Activated naive CD4-positive, alpha-beta T cell treated with anti-CD3 and anti-CD28 coated beads, Interleukin-2, amount 10 ng/mL, durations not matched to agents 7 days and 5 days (primary cell): ENCODE measurements at regions not wholly inside any gene's neighbourhood (a gene's known extent, or its start where the extent isn't known, plus 50 kb on each side); places are given as distances from the start of the nearest gene placed in this dataset.

Source experiments
- CTCF ChIA-PET: fragments of 350-600 bp; sonication (Branson Sonifier 250); formaldehyde crosslinking; loops from one replicate; lab custom pipeline; 2021; ENCODE audit warnings: antibody characterized with exemption; lab: Charles Lee
- DNase-seq: peaks from one replicate; pipeline ENCODE4 v3.0.0-alpha.2; 2020
- H3K27ac Mint-ChIP-seq: one replicate; pipeline ENCODE4 v1.8.0; 2021; ENCODE audit warnings: mild to moderate bottlenecking, moderate library complexity, mixed read lengths
- H3K27me3 Mint-ChIP-seq: one replicate; pipeline ENCODE4 v1.8.0; 2021; ENCODE audit warnings: mild to moderate bottlenecking, mixed read lengths
- H3K36me3 Mint-ChIP-seq: one replicate; pipeline ENCODE4 v1.8.0; 2021; ENCODE audit warnings: mixed read lengths
- H3K4me1 Mint-ChIP-seq: one replicate; pipeline ENCODE4 v1.8.0; 2021; ENCODE audit warnings: mixed read lengths
- H3K4me3 Mint-ChIP-seq: one replicate; pipeline ENCODE4 v1.8.0; 2021; ENCODE audit warnings: mild to moderate bottlenecking, moderate library complexity, mixed read lengths
- H3K9me3 Mint-ChIP-seq: one replicate; pipeline ENCODE4 v1.8.0; 2021; ENCODE audit warnings: mixed read lengths

GRCh38 chr12:72082986-72083820, 144.6 kb downstream of the TPH2 start:
- Mint-ChIP-seq H3K27ac (no peak overlapping the region), H3K27me3 (no peaks in the 10 kb centered on the region), H3K9me3 (no peaks in the 10 kb centered on the region), H3K4me3 (no peak overlapping the region), H3K36me3 (no peaks in the 10 kb centered on the region), H3K4me1 (no peaks in the 10 kb centered on the region)
- no peak for DNase-seq
- CTCF ChIA-PET: no interaction called here

DNA sequence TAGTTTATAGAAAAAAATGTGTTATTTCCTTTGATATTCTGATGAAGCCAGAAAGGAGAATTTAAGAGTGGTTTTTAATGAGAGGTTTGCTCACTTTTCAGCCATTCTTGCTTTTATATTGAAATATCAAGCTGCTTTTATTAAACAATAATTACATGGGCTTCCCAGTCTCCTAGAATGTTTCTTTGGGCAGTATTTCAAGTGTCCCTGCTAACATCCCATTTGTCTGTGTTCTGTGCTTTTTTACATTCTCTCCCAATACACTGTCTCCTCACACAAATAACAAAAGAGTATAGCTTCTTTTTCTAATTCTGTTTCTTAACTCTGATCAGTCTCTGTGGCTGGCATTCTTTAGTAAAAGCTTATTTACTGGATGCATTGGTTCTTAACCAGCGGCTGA, 145.4 kb downstream of the TPH2 start:
- CTCF ChIA-PET: no interaction called here
- Mint-ChIP-seq H3K27ac (no peak overlapping the region), H3K9me3 (no peaks in the 10 kb centered on the region), H3K27me3 (no peaks in the 10 kb centered on the region), H3K4me3 (no peak overlapping the region), H3K4me1 (no peaks in the 10 kb centered on the region), H3K36me3 (no peaks in the 10 kb centered on the region)
- DNase-seq: no peak

DNA sequence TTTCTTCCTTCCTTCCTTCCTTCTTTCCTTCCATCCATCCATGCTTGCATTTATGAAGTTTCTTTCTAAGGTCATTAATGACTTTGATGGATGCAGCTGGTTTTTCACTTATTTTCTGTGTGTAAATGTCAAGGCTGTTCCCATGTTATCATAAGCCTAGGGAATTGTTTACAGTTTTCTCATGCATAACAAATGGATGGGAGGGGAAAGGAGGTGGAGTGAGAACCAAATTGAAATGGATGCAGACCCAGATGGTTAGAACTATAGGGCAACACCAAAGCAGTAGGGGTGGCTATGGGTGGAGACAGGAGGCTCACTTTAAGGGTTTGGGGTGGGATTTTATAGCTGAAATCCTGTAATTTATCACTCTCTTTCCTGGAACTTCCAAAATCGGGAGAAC, 146.2 kb downstream of the TPH2 start:
- Mint-ChIP-seq H3K4me3 (no peak overlapping the region), H3K27me3 (no peaks in the 10 kb centered on the region), H3K4me1 (no peaks in the 10 kb centered on the region), H3K9me3 (no peaks in the 10 kb centered on the region), H3K36me3 (no peaks in the 10 kb centered on the region), H3K27ac (no peak overlapping the region)
- no peak for DNase-seq
- CTCF ChIA-PET: no interaction called here

GRCh38 chr12:72089678-72090077, 151.0 kb downstream of the TPH2 start:
- Mint-ChIP-seq H3K36me3 (no peaks in the 10 kb centered on the region), H3K4me1 (no peaks in the 10 kb centered on the region), H3K27ac (no peak overlapping the region), H3K9me3 (peaks cover 6% of the 10 kb centered on the region), H3K27me3 (no peaks in the 10 kb centered on the region), H3K4me3 (no peak overlapping the region)
- DNase-seq: no peak
- CTCF ChIA-PET: no interaction called here

- CTCF ChIA-PET: no interaction called here
- Mint-ChIP-seq H3K9me3 (peaks cover 6% of the 10 kb centered on the region), H3K4me3 (no peak overlapping the region), H3K36me3 (no peaks in the 10 kb centered on the region), H3K27ac (no peak overlapping the region), H3K4me1 (no peaks in the 10 kb centered on the region), H3K27me3 (no peaks in the 10 kb centered on the region)
- DNase-seq: no peak
Measured at GRCh38 chr12:72093424-72093823, 154.8 kb downstream of the TPH2 start.

DNA sequence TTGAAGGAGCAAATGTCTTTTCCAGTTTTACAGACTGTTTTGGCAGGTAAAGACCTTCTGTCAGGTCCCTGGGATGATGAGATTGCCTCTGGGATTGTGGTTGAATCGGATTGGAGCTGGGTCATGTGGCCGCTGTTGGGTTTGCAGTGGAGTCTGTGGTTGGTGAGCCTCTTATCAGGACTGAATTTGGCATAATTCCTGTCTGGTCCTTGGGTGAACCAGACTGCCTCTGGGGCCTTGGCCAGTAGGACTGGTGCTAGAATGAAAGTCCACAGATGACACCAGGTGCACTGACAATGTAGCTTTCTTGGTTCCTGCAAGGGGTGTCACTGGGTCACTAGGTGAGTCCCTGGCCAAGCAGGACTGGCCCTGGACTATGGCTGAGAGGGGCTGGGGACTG, 155.3 kb downstream of the TPH2 start:
- Mint-ChIP-seq H3K27ac (no peak overlapping the region), H3K36me3 (no peaks in the 10 kb centered on the region), H3K4me1 (no peaks in the 10 kb centered on the region), H3K27me3 (no peaks in the 10 kb centered on the region), H3K9me3 (peaks cover 6% of the 10 kb centered on the region), H3K4me3 (no peak overlapping the region)
- DNase-seq: no peak
- CTCF ChIA-PET: no interaction called here

GRCh38 chr12:72094490-72094889, 155.8 kb downstream of the TPH2 start:
- Mint-ChIP-seq H3K4me1 (no peaks in the 10 kb centered on the region), H3K4me3 (no peak overlapping the region), H3K9me3 (peaks cover 6% of the 10 kb centered on the region), H3K27ac (no peak overlapping the region), H3K36me3 (no peaks in the 10 kb centered on the region), H3K27me3 (no peaks in the 10 kb centered on the region)
- no peak for DNase-seq
- CTCF ChIA-PET: no interaction called here

DNA sequence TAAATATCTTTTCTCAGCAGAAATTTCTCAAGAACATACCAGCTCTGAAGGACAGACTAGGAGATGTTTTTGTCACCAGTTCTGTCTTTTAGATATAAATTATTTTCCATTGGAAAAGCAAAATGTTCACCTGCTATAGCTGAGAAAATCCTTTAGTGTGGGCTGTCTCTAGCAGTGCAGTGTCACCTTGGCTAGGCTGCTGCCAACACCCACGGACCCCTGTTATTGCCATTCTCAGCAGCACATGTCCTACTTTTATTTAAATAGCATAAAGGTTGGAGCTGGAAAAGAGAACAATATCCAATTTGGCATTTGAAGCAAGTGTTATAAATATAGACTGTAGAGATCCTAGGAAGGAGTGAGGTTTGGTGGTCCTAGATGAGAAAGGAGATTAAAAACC, 156.4 kb downstream of the TPH2 start:
- H3K27me3 Mint-ChIP-seq: no peaks in the 10 kb centered on the region
- CTCF ChIA-PET: no interaction called here
- DNase-seq: no peak
- H3K36me3 Mint-ChIP-seq: no peaks in the 10 kb centered on the region
- H3K27ac Mint-ChIP-seq: no peak overlapping the region
- peaks cover 6% of the 10 kb centered on the region for H3K9me3 Mint-ChIP-seq
- H3K4me3 Mint-ChIP-seq: no peak overlapping the region
- no peaks in the 10 kb centered on the region for H3K4me1 Mint-ChIP-seq

DNA sequence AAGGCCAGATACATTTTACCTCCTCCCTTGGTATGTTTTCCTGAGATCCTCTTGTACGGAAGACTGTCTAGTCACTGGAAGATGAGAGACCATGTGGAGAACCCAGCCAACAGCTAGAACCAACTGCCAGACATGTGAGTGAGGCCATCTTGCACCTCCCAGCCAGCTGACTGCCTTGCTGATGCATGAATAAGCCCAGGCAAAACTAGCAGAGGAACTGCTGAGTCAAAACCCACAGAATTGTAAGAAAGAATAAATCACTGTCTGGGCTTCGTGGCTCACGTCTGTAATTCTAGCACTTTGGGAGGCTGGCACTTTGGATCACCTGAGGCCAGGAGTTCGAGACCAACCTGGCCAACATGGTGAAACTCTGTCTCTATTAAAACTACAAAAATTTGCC, 160.0 kb downstream of the TPH2 start:
- no peaks in the 10 kb centered on the region for H3K27me3 Mint-ChIP-seq
- no peak overlapping the region for H3K27ac Mint-ChIP-seq
- no peak overlapping the region for H3K4me3 Mint-ChIP-seq
- CTCF ChIA-PET: no interaction called here
- no peaks in the 10 kb centered on the region for H3K4me1 Mint-ChIP-seq
- peaks cover 3% of the 10 kb centered on the region for H3K9me3 Mint-ChIP-seq
- H3K36me3 Mint-ChIP-seq: no peaks in the 10 kb centered on the region
- DNase-seq: no peak

GRCh38 chr12:72100854-72101253, 162.2 kb downstream of the TPH2 start:
- DNase-seq: no peak
- CTCF ChIA-PET: no interaction called here
- no peaks in the 10 kb centered on the region for H3K27me3 Mint-ChIP-seq
- H3K4me1 Mint-ChIP-seq: no peaks in the 10 kb centered on the region
- no peaks in the 10 kb centered on the region for H3K36me3 Mint-ChIP-seq
- H3K4me3 Mint-ChIP-seq: no peak overlapping the region
- H3K9me3 Mint-ChIP-seq: no peaks in the 10 kb centered on the region
- no peak overlapping the region for H3K27ac Mint-ChIP-seq

DNA sequence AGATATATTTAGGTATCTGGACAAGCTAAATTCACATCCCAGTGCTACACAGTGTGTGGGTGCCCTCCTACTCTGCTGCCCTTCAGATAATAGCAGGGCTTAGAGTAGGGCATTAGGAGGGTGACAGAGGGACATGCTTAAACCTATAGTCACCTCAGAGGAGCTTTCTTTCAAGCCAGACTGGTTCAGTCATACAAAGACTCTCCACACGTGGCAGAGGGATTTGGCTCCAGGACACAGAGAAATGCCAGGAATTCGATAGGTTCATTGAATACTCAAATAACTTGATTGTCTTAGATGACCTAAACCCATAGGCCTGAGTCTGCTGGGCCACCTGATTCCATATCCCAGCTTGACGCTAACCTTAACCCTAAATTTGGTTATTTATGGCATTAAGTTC, 163.5 kb downstream of the TPH2 start:
- no peak overlapping the region for H3K4me3 Mint-ChIP-seq
- no peaks in the 10 kb centered on the region for H3K9me3 Mint-ChIP-seq
- H3K36me3 Mint-ChIP-seq: no peaks in the 10 kb centered on the region
- H3K27me3 Mint-ChIP-seq: no peaks in the 10 kb centered on the region
- CTCF ChIA-PET: no interaction called here
- DNase-seq: no peak
- no peaks in the 10 kb centered on the region for H3K4me1 Mint-ChIP-seq
- H3K27ac Mint-ChIP-seq: no peak overlapping the region

GRCh38 chr12:72105849-72106248, 166.3 kb upstream of the TRHDE start:
- Mint-ChIP-seq H3K27ac (no peak overlapping the region), H3K4me3 (no peak overlapping the region), H3K36me3 (no peaks in the 10 kb centered on the region), H3K27me3 (no peaks in the 10 kb centered on the region), H3K4me1 (no peaks in the 10 kb centered on the region), H3K9me3 (no peaks in the 10 kb centered on the region)
- no peak for DNase-seq
- CTCF ChIA-PET: no interaction called here

DNA sequence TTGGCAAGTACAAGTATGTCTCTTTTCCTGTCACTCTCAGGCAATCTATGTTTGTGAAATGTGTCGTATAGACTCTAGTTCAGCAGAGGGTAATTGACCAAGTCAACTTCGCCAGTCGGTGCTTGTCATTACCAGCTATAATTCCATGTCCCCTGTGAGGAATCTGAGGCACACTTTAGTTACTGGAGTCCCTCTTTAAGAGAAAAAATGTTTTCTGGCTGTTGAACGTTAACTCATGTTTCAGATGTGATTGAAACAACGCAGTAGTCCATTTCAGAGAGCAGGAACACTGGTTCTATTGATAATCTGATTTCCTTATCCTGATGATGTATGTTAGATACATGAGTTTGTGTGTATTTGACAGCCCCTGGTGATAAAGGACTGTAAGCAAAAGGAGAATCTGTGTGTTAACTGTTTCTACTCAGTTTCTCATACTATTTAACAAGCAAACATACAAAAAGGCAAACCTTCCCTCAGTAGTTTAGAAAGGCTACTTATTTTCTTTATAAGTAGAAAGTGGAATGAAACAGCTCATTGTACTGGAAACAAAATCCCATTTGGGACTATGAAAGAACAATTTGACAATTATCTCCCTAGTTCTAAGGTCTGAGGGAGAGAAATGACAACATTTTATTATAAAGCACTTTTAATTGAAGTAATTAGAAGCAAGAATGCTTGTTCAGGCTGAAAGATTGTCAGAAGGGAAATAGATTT, 161.1 kb upstream of the TRHDE start:
- Mint-ChIP-seq H3K4me1 (no peaks in the 10 kb centered on the region), H3K9me3 (no peaks in the 10 kb centered on the region)

GRCh38 chr12:72111706-72112105, 160.5 kb upstream of the TRHDE start:
- no peak for DNase-seq
- Mint-ChIP-seq H3K4me3 (no peak overlapping the region), H3K4me1 (no peaks in the 10 kb centered on the region), H3K27me3 (no peaks in the 10 kb centered on the region), H3K27ac (no peak overlapping the region), H3K36me3 (no peaks in the 10 kb centered on the region), H3K9me3 (no peaks in the 10 kb centered on the region)
- CTCF ChIA-PET: no interaction called here

More for the DNA sequence above, 161.1 kb upstream of the TRHDE start:
- CTCF ChIA-PET: no interaction called here
- H3K4me3 Mint-ChIP-seq: no peak overlapping the region
- no peaks in the 10 kb centered on the region for H3K36me3 Mint-ChIP-seq
- DNase-seq: no peak
- H3K27me3 Mint-ChIP-seq: no peaks in the 10 kb centered on the region
- no peak overlapping the region for H3K27ac Mint-ChIP-seq

DNA sequence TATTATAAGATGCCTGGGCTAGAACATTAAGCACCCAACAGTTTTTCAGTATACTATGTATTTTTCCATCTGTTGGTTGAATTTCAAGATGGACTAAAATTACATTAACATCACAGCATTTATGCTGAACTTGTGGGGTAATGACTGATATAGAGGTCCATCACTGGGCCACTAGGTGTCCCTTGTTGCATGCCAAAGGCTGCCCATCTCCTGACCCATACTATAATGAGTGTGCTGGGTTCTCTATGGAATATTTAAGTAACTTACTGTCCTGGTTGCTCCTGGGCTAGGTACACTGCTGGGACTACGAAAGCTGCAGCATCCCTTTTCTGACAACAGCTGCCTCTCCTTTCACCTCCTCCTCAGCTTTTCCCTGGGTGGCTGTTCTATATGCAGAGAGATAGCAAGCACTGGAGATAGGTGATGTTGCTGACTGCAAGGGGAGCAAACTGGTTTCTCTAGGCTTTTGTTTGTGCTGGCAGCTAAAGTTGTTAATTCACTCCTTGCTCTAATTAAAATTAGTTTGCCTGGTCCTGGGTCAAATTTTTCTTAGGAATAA, 138.6 kb upstream of the TRHDE start:
- DNase-seq: no peak
- H3K4me1 Mint-ChIP-seq: no peaks in the 10 kb centered on the region
- CTCF ChIA-PET: no interaction called here
- no peaks in the 10 kb centered on the region for H3K9me3 Mint-ChIP-seq
- no peak overlapping the region for H3K4me3 Mint-ChIP-seq
- no peaks in the 10 kb centered on the region for H3K27me3 Mint-ChIP-seq
- no peaks in the 10 kb centered on the region for H3K36me3 Mint-ChIP-seq
- no peak overlapping the region for H3K27ac Mint-ChIP-seq
